D721Med (cell line): ENCODE measurements at regions not wholly inside any gene's neighbourhood (a gene's known extent, or its start where the extent isn't known, plus 50 kb on each side); places are given as distances from the start of the nearest gene placed in this dataset.

Experiments
- DNase-seq: peaks from one replicate; pipeline ENCODE4 v3.0.0; 2011; ENCODE audit warnings: low spot score; ENCODE audit not compliant: insufficient read length
- FAIRE-seq: peaks from 2 replicates; lab custom pipeline; 2011; peaks lifted over from hg19 to GRCh38; lab: Jason Lieb, UNC
- CTCF ChIP-seq: IDR thresholded peaks from 2 replicates; pipeline ENCODE4 v1.5.1; 2012; ENCODE audit warnings: mild to moderate bottlenecking, control low read depth; ENCODE audit not compliant: insufficient read depth; ENCODE audit errors: missing control alignments

GRCh38 chr10:30560326-30560725, 69.2 kb downstream of the LYZL2 start:
- DNase-seq (no peak), FAIRE-seq (no peak)
- TF ChIP-seq CTCF = no peak

- FAIRE-seq (no peak), DNase-seq (no peak)
- no peak for TF ChIP-seq CTCF
These were observed 70.4 kb downstream of the LYZL2 start for GRCh38 chr10:30559180-30559579.

GRCh38 chr10:30558411-30558810, 71.1 kb downstream of the LYZL2 start:
- TF ChIP-seq CTCF = no peak
- FAIRE-seq = no peak
- DNase-seq = no peak

GRCh38 chr10:30557884-30558283, 71.7 kb downstream of the LYZL2 start:
- peak; percentile 32 for FAIRE-seq

GRCh38 chr10:30556189-30556588, 73.4 kb downstream of the LYZL2 start:
- TF ChIP-seq CTCF = no peak
- no peak for DNase-seq
- no peak for FAIRE-seq

More at GRCh38 chr10:30557884-30558283, 71.7 kb downstream of the LYZL2 start:
- TF ChIP-seq CTCF = no peak
- DNase-seq = no peak

- no peak for FAIRE-seq
- TF ChIP-seq CTCF = no peak
- no peak for DNase-seq
These were observed 74.1 kb downstream of the LYZL2 start for GRCh38 chr10:30555465-30555864.

- FAIRE-seq = no peak
- TF ChIP-seq CTCF = no peak
- DNase-seq = no peak
These were observed 75.1 kb downstream of the LYZL2 start for GRCh38 chr10:30554440-30554825.
